ENCODE measurements at regions not wholly inside any gene's neighbourhood (a gene's known extent, or its start where the extent isn't known, plus 50 kb on each side); places are given as distances from the start of the nearest gene placed in this dataset.
A peak's percentile ranks its signal among the peaks of the same experiment; 100 is the strongest.
"Not testable (repeated sequence)": the region's sequence is repeated elsewhere in the genome, so short reads cannot be mapped to it uniquely, and the experiment has no call there.

DNA sequence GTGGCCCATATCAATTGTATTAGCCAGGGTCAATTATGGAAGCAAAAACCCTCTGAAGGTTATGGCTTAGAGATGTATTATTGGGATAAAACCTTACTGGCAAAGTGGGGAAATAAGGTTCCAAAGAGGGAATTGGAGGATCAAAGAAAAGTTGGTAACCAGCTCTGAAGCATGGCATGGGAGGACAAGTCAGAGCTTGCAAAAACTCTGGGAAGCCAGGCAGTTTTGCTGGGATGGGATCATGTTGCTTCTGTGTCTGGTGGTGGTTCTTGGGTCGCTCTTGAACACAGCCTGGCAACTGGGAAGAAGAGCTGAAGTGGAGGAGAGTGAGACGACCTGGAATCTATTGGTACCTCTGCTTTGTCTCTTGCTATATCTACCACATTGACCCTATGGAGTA, 162.6 kb downstream of the PMAIP1 start:
- DNase-seq (ENCODE audit: low spot score), result no peak

GRCh38 chr18:60060578-60060977, 160.8 kb downstream of the PMAIP1 start:
- no peak for DNase-seq (ENCODE audit: low spot score)

DNA sequence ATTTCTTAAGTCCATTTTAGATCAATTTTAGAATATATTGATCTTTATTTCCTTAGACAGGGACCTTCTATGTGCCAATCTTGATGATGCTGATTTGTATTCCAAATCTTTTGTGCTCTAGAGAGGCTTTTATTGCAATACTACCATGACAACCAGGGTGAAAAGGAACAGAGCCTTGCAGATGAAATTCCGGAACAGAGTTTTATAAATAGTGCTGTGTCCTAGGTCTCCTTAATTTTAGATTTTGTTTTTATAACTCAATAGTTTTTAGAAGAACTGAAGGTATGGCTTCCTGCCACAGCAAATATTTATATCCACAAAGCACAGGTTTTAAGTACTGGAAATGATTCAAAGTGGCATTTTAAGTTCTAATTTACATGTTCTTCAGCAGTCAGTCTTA, 160.2 kb downstream of the PMAIP1 start:
- no peak for DNase-seq (ENCODE audit: low spot score)

GRCh38 chr18:60059216-60059615, 159.4 kb downstream of the PMAIP1 start:
- no peak for DNase-seq (ENCODE audit: low spot score)

DNA sequence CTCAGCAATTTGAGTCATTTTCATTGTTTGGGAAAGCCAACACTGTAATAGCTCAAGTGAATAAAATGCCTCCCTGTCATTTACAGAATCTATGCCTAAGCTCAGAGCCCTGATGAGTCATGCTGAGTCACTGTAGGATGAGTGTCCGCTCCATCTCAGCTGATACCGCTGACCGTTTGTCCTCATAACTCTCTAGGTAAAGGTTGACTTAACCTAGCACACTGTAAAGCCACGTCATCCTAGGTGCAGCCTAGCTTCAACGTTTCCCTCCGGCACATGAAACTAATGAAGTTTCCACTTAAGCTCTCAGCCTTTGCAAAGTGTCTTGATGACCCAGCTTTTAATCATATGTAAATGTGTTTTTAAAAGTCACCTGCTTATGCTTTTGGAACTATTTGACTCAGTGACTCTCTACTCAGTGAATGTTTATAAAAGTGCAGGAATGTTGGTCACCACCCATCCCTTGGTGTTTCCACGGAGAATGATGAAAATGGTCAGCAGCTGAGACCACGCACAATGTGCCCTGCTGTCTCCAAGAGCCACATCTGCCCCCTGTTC, 154.0 kb downstream of the PMAIP1 start:
- DNase-seq (ENCODE audit: low spot score), result no peak

GRCh38 chr18:60050821-60051220, 151.0 kb downstream of the PMAIP1 start:
- DNase-seq (ENCODE audit: low spot score), result no peak

DNA sequence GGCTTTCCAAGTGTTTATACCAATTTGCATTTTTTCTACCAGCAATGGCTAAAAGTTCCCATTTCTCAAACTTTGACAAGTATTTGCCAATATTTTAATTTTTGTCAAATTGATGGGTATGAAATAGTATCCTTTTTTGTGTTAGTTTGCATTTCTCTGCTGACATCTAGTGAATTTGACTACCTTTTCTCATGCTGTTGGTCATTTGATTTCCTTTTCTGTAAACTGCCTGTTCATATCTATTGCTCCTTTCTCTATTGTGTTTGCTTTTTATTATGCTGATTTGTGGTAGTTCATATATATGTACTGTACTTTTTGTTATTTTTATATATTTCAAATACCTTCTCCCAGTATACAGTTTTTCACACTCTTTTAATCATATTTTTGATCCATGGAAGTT, 149.4 kb downstream of the PMAIP1 start:
- DNase-seq (ENCODE audit: low spot score), result no peak

GRCh38 chr18:60047556-60047955, 147.8 kb downstream of the PMAIP1 start:
- DNase-seq (ENCODE audit: low spot score), result no peak

DNA sequence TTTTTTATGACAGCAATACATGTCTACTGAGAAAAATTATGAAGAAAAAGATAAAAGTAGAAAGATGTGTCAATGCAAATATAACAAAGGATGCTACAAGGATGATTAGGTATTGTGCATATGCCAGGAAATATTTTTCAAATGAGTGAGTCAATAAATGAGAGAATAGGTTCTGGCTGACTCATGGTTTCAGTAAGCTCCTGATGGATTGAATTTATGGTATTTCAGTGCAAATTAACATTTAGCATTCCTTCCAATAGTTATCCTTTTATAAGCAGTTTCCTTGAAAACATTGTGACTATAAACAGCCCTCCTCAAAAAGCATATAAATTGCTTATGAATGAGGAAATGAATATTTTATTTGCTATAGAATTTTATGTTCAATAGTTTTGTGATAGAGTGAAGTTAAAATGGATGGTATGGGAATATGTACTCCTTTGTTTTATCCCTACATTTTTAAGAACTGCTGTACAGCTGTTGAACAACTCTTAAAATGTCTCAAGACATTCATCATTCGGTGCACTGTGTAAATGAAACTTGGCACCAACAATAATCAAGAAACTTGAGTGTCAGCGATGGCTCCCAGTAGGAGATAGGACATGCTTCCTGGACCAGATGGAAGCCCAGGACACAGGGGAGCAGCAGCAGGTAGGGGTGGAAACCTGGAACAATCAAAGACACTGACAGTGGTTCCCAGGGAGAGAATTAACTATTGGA, 144.7 kb downstream of the PMAIP1 start:
- DNase-seq (ENCODE audit: low spot score), result no peak

- no peak for DNase-seq (ENCODE audit: low spot score)
Observed at GRCh38 chr18:60040971-60041370, 141.2 kb downstream of the PMAIP1 start.

- DNase-seq (ENCODE audit: low spot score), result no peak
Observed at GRCh38 chr18:60038731-60039130, 138.9 kb downstream of the PMAIP1 start.

- no peak for DNase-seq (ENCODE audit: low spot score)
Observed at GRCh38 chr18:60027397-60027796, 127.6 kb downstream of the PMAIP1 start.

- no peak for DNase-seq (ENCODE audit: low spot score)
Observed at GRCh38 chr18:60024857-60025256, 125.1 kb downstream of the PMAIP1 start.

DNA sequence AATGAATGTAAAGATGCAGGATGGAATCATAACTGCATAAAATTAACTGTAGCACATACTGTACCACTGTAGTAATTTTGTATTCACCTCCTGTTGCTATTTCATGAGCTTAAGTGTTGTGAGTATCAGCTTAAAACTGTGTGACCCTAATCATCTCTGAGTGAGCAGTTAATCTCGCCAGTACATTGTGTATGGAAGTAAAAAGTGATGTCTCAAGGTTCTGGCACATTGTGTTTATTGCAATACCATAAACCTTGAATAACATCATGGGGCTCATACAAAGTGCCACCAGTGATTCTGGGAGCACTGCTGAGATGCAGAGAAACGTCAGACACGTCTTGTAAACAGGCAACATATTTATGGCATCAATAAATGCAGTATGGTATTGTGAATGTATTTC, 124.5 kb downstream of the PMAIP1 start:
- DNase-seq (ENCODE audit: low spot score), result no peak

DNA sequence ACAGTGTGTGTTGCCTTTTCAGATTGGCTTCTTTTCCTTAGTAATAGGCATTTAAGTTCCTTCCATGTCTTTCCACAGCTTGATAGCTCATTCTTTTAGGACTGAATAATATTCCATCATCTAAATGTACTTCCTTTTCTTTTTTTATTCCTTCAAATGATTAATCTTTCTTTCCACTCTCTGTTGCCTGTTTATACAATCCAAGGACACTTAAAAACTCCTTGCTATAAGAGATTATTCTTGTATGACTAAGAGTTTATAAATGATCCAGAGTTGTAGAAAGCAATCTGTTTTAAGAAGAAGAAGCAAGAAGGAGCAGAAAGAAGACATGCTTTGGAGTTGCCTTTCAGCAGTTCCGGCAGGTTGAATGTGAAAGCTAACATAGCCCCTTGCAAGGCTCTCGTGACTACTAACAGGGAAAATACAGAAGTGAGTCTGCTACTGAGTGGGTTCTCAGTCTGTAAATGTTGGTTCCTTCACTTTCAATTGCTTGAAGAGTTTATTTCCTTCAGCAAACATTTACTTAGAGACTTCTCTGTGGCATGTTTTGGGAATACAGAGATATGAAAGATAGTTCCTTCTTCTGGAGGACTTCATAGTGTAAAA, 123.0 kb downstream of the PMAIP1 start:
- no peak for DNase-seq (ENCODE audit: low spot score)

DNA sequence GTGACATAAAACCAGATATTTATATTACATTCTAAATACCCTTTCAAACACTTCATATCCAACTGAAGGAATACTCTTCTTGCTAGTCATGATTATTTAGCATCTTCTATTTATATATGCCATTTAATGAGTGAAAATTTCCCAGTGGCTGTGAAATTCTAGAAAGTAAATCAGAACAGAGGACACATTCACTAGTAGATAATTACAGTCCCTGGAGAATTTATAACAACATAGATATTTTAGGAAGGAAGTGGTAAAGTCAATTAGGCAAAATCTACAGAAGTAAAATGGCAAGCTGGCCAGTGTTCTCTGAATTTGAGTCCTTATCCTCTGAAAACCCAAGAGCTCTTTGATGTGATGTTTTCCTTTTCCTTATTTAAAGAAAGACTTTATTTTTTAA, 121.8 kb downstream of the PMAIP1 start:
- DNase-seq (ENCODE audit: low spot score), result peak; percentile 17

- DNase-seq (ENCODE audit: low spot score), result peak; percentile 49
Observed at GRCh38 chr18:60020107-60020925, 120.5 kb downstream of the PMAIP1 start.

- DNase-seq (ENCODE audit: low spot score), result no peak
Observed at GRCh38 chr18:60019463-60019840, 119.7 kb downstream of the PMAIP1 start.

- no peak for DNase-seq (ENCODE audit: low spot score)
Observed at GRCh38 chr18:60018618-60019462, 119.0 kb downstream of the PMAIP1 start.

GRCh38 chr18:60018134-60018533, 118.3 kb downstream of the PMAIP1 start:
- not testable (repeated sequence) for DNase-seq (ENCODE audit: low spot score)

DNA sequence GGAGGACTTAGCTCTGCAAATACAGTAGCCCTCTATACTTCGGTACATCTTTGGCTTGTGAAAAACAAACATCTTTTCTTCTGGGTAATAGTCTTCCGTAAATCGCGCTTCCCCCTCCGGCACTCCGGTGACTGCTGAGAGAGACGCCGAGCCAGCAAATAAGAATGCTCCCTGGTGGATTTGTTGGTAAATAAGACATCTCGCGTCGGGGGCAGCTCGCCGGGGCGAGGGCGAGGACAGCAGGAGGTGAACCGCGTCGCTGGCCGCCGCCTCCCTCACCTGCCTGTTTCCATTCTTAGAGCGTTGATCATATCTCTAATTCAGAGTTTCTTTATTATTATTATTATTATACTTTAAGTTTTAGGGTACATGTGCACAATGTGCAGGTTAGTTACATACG, 117.6 kb downstream of the PMAIP1 start:
- no peak for DNase-seq (ENCODE audit: low spot score)

GRCh38 chr18:60015826-60016225, 116.0 kb downstream of the PMAIP1 start:
- not testable (repeated sequence) for DNase-seq (ENCODE audit: low spot score)
